Pancreas (tissue), 10 donors: ENCODE measurements at regions not wholly inside any gene's neighbourhood (a gene's known extent, or its start where the extent isn't known, plus 50 kb on each side); places are given as distances from the start of the nearest gene placed in this dataset.
A peak's percentile ranks its signal among the peaks of the same experiment; 100 is the strongest.

Source experiments
- ATAC-seq, 4 donors: fragments of 200-7000 bp; cut with Tn5 transposase; one replicate each; pipeline versions ENCODE4 v1.8.0 to v1.9.1; 2020; ENCODE audit warnings: mild to moderate bottlenecking in 4 of 4, moderate library complexity in 4 of 4
- DNase-seq, 6 donors: peaks; one replicate each; pipeline ENCODE4 v3.0.0-alpha.2; 2020
- FAIRE-seq: peaks from 2 replicates; lab custom pipeline; 2012; peaks lifted over from hg19 to GRCh38; lab: Jason Lieb, UNC
- H3K27ac ChIP-seq, 4 donors: fragments of 200-600 bp; sonication (generic); 1 replicate in 3 of 4; 2 replicates in 1 of 4; pipeline versions ENCODE4 v1.5.0 to v1.8.0; 2020
- H3K27me3 ChIP-seq, 4 donors: fragments of 200-600 bp; one replicate each; pipeline ENCODE4 v1.8.0; 2021
- H3K36me3 ChIP-seq, 3 donors: fragments of 200-600 bp; sonication (generic) in 1 of 3; one replicate each; pipeline versions ENCODE4 v1.5.0 to v1.8.0; 2020 to 2021
- H3K4me1 ChIP-seq, 3 donors: fragments of 200-600 bp; one replicate each; pipeline ENCODE4 v1.8.0; 2021
- H3K4me3 ChIP-seq, 4 donors: fragments of 200-600 bp; sonication (generic) in 2 of 4; one replicate each; pipeline versions ENCODE4 v1.5.0 to v1.8.0; 2020 to 2021
- H3K9me3 ChIP-seq, 4 donors: fragments of 200-600 bp; one replicate each; pipeline ENCODE4 v1.8.0; 2021
- WGBS, 2 donors: extraction: QIAGEN DNeasy Blood & Tissue Kit; methylation state at CpG; one replicate each; pipeline ENCODE4 v1.1.7; 2013; 5-methylcytosine and 5-hydroxymethylcytosine counted together
- intact Hi-C, 3 donors: fragments of 100-400 bp; cut with DNase I; formaldehyde crosslinking; loops; one replicate each; pipeline versions ENCODE4 v1.11.1 to v1.14.2; 2022
- TF ChIP-seq, protein P1 (sequence below), 4 donors: fragments of 200-600 bp; sonication (generic) in 3 of 4; IDR thresholded peaks; one replicate each; pipeline versions ENCODE4 v1.5.0 to v1.8.0; 2021; ENCODE audit warnings: antibody characterized with exemption in 4 of 4
- donor health status: healthy with polysubstance abuse.
- donor health status: DM: no; HTN: no; CAD: no; lungs with moderate emphysema.
- donor health status: DM: no; HTN: no; CAD: no.
- donor health status: control.
- donor health status: control.
- donor health status: Bipolar disorder and iron deficiency.
- donor health status: DM: yes; HTN: yes; CAD: no.
- donor health status: DM: no; HTN: no; CAD: no.
- donor health status: DM: no; HTN: no; CAD: no.
- donor health status: DM: yes; HTN: yes; CAD: no.

DNA sequence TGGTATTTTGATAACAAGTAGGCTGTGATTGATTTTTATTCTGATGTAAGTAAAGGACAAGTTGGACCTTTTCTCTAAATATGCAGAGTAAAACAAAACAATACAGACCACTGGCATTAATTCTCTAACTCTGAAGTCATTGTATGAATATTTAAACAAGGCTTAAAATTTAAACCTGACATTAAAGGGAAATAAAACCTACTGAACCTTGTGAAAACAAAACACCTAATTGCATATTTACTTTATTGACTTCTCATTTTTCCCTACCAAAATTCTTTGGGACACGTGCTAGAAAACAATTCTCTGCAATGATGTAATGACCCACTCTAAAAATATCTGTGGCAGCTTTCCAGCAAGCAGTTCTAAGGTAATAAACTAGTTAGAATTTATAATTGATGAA is 369.7 kb upstream of the TRAM1L1 start:
- TF ChIP-seq, protein P1, sequence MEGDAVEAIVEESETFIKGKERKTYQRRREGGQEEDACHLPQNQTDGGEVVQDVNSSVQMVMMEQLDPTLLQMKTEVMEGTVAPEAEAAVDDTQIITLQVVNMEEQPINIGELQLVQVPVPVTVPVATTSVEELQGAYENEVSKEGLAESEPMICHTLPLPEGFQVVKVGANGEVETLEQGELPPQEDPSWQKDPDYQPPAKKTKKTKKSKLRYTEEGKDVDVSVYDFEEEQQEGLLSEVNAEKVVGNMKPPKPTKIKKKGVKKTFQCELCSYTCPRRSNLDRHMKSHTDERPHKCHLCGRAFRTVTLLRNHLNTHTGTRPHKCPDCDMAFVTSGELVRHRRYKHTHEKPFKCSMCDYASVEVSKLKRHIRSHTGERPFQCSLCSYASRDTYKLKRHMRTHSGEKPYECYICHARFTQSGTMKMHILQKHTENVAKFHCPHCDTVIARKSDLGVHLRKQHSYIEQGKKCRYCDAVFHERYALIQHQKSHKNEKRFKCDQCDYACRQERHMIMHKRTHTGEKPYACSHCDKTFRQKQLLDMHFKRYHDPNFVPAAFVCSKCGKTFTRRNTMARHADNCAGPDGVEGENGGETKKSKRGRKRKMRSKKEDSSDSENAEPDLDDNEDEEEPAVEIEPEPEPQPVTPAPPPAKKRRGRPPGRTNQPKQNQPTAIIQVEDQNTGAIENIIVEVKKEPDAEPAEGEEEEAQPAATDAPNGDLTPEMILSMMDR (IDR thresholded peaks at IDR 0.05) = no peak
- FAIRE-seq = no peak
- peak in 2 of 4 donors; percentile 8 to 36 for ATAC-seq
- no peaks in the 10 kb centered on the region for H3K36me3 ChIP-seq
- no peak overlapping the region for H3K4me3 ChIP-seq
- 1 to 5% methylated on average over 1 of the region's 1 CpG for WGBS, 2 donors
- no peak overlapping the region for H3K27ac ChIP-seq
- intact Hi-C loops = no loop called here
- DNase-seq = no peak
- H3K4me1 ChIP-seq = no peaks in the 10 kb centered on the region
- no peaks in the 10 kb centered on the region for H3K9me3 ChIP-seq
- no peaks in the 10 kb centered on the region for H3K27me3 ChIP-seq

DNA sequence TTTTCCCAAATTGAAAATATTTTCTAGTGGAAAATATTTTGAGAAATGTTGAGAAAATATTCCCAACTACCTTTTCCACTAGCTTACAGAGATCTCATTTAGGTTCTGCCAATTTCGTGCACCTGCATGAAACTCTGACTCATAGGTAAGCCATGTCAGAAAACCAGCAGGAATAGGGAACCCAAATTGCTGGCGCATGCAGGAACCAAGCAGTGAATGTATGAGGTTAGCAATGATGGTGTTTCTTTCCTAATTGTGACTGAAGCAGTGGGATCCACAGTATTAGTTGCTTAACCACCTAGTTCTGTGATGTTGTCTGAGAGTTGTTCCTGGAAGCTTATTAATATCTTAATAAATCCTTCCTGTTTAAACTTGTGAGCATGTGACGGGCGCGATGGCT is 381.0 kb upstream of the TRAM1L1 start:
- ATAC-seq (no peak), FAIRE-seq (no peak)

DNA sequence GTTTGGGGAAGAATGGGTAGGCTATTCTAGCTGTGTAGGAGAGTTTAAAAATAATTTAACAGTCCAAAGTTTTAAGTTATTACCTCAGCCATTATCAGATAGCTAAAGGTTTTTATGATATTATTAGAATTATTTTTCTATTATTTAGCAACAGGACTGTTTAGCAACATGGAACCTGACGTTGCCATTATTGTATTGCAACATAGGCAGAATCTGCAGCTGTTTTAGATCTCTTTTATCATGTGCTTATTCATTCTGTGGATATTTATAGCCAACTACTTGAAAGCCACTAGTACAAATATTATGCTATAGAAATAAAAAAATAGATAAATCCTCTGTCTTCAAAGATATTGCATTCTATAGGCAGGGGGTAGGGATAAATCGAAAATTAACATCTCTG is 382.0 kb upstream of the TRAM1L1 start:
- intact Hi-C loops = no loop called here
- ATAC-seq (no peak), FAIRE-seq (no peak), DNase-seq (no peak)
- H3K36me3 ChIP-seq = no peaks in the 10 kb centered on the region
- no peak overlapping the region for H3K4me3 ChIP-seq
- H3K4me1 ChIP-seq = no peaks in the 10 kb centered on the region
- no peaks in the 10 kb centered on the region for H3K27me3 ChIP-seq
- no peaks in the 10 kb centered on the region for H3K9me3 ChIP-seq
- WGBS, 2 donors = 21% methylated on average over 2 of the region's 2 CpGs
- no peak overlapping the region for H3K27ac ChIP-seq
- TF ChIP-seq, protein P1 (IDR thresholded peaks at IDR 0.05) = no peak

More for the DNA sequence above, 381.0 kb upstream of the TRAM1L1 start:
- no peaks in the 10 kb centered on the region for H3K27me3 ChIP-seq
- H3K4me1 ChIP-seq = no peaks in the 10 kb centered on the region
- no peak overlapping the region for H3K4me3 ChIP-seq
- H3K36me3 ChIP-seq = no peaks in the 10 kb centered on the region
- H3K9me3 ChIP-seq = no peaks in the 10 kb centered on the region
- intact Hi-C loops = no loop called here
- no peak for DNase-seq
- TF ChIP-seq, protein P1 (IDR thresholded peaks at IDR 0.05) = no peak
- H3K27ac ChIP-seq = no peak overlapping the region
- 73 to 80% methylated on average over 5 of the region's 5 CpGs for WGBS, 2 donors

DNA sequence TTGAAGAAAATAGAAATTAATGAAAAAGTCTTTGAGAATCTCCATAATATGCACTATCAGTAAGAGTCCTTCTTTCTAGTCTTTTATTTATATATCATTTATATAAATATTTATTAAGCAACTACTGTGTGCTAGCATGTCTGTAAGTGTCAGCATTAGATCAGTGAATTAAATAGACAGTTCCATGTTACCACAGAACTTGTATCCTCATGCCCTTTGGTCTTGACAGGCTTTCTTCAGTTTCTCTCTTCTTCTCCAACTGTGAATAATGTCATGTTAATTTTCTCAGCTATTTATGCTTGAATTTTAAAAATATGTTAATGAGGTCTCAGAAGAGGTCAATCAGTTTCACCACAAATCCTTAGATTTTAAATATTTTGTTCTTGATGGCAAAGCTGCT is 389.6 kb upstream of the TRAM1L1 start:
- no peaks in the 10 kb centered on the region for H3K36me3 ChIP-seq
- ATAC-seq (no peak), DNase-seq (no peak), FAIRE-seq (no peak)
- H3K9me3 ChIP-seq = no peaks in the 10 kb centered on the region
- intact Hi-C loops = no loop called here
- H3K4me3 ChIP-seq = no peak overlapping the region
- H3K27me3 ChIP-seq = no peaks in the 10 kb centered on the region
- TF ChIP-seq, protein P1 (IDR thresholded peaks at IDR 0.05) = no peak
- H3K4me1 ChIP-seq = no peaks in the 10 kb centered on the region
- no peak overlapping the region for H3K27ac ChIP-seq

DNA sequence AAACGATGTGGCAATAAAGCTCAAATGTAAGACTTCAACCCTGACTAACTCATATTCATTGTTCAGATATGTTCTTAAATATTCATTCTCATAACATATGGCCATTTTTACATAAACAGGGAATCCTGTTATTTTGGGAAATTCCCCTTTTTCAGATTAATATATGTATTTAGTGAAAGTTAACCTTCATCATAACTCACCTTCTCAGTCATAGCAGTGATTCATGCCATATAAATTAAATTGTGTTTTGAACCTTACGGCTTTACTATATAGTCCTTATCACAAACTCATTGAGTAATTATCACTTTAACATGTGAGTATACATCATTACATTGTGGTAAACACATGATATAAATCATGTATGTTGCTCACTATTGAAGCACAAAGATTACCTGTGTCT is 392.5 kb upstream of the TRAM1L1 start:
- ATAC-seq (no peak), FAIRE-seq (no peak), DNase-seq (no peak)
- TF ChIP-seq, protein P1 (IDR thresholded peaks at IDR 0.05) = no peak
- no peaks in the 10 kb centered on the region for H3K4me1 ChIP-seq
- H3K4me3 ChIP-seq = no peak overlapping the region
- WGBS, 2 donors = 56 to 69% methylated on average over 2 of the region's 2 CpGs
- no peaks in the 10 kb centered on the region for H3K36me3 ChIP-seq
- H3K27ac ChIP-seq = no peak overlapping the region
- H3K27me3 ChIP-seq = no peaks in the 10 kb centered on the region
- intact Hi-C loops = no loop called here
- no peaks in the 10 kb centered on the region for H3K9me3 ChIP-seq
